ENCODE measurements at regions not wholly inside any gene's neighbourhood (a gene's known extent, or its start where the extent isn't known, plus 50 kb on each side); places are given as distances from the start of the nearest gene placed in this dataset.

DNA sequence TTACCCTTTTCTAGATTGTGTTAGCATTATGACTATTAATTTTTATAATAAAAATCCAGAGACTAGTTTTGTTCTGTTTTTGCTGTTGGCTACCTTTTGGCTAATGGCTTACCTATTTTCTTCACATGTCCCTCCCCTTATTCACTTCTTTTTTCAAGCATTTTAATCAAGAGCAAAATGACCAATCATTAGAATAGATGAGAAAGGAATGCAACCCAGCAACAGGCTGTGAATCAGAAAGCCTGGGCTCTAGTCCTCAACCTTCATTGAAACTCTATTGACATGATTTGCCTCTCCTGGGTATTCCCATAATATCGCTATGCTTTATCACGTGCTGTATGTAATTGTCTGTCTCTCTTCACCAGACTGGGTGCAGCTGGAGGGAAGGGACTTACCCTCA lies 370.1 kb downstream of the IRS1 start:
- POLR2A ChIA-PET = no interaction called here
- in situ Hi-C loops (cut with HindIII; ENCODE audit: low pct_unique_long_range_greater_than_20kb, low sequenced_read_pairs) = no loop called here

DNA sequence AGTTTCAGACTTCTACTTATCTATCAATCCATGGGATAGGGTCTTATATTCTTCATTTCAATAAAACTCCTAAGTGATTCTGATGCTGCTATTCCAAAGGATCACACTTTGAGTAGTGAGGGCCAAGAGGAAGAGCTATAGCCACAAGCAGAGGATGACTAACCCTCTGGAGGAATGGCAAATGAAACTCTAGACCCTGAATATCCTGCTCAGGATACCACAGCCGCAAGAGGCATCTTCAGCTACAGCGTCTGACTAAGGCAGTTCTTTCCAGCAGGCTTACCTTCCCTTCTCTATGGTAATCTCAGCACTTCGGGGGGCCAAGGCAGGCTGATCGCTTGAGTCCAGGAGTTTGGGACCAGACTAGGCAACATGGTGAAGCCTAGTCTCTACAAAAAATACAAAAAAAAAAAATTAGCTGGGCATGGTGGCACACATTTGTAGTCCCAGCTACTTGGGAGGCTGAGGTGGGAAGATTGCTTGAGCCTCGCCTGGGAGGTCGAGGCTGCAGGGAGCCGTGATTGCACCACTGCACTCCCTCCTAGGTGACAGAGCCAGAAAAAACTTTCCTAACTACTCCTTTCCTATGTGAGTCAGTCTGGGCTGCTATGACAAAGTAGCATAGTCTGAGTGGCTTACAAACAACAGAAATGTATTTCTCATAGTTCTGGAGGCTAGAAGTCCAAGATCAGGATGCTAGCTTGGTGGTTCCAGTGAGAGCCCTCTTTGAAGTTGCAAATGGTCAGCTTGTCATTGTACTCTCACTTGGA lies 371.9 kb downstream of the IRS1 start:
- Histone ChIP-seq H3K9me3 (ENCODE audit: control insufficient read depth, insufficient read depth, low read depth, low read length) (no peaks in the 10 kb centered on the region), H3K4me1 (ENCODE audit: control insufficient read depth, insufficient read depth, low read length) (peaks cover 16% of the 10 kb centered on the region; the same call in 1 of the 2 replicates), H3K27ac (ENCODE audit: low read length) (no peak overlapping the region), H3K4me3 (ENCODE audit: low read depth in 2 of 2, low read length in 2 of 2) (no peak overlapping the region), H3K27me3 (ENCODE audit: control insufficient read depth, insufficient read depth, low read length) (no peaks in the 10 kb centered on the region), H3K36me3 (ENCODE audit: control insufficient read depth, insufficient read depth, low read length) (no peaks in the 10 kb centered on the region)
- intact Hi-C loops (cut with micrococcal nuclease; ENCODE audit: unreplicated experiment) (no loop called here), in situ Hi-C loops (cut with HindIII; ENCODE audit: low pct_unique_long_range_greater_than_20kb, low sequenced_read_pairs) (no loop called here)
- POLR2A ChIA-PET = no interaction called here
- BruUV-seq (replicated peaks) = no TSS peak
- peak; percentile 62 for ATAC-seq
- no peak for DNase-seq (ENCODE audit: low read depth, low spot score)
- TF ChIP-seq, protein P1, sequence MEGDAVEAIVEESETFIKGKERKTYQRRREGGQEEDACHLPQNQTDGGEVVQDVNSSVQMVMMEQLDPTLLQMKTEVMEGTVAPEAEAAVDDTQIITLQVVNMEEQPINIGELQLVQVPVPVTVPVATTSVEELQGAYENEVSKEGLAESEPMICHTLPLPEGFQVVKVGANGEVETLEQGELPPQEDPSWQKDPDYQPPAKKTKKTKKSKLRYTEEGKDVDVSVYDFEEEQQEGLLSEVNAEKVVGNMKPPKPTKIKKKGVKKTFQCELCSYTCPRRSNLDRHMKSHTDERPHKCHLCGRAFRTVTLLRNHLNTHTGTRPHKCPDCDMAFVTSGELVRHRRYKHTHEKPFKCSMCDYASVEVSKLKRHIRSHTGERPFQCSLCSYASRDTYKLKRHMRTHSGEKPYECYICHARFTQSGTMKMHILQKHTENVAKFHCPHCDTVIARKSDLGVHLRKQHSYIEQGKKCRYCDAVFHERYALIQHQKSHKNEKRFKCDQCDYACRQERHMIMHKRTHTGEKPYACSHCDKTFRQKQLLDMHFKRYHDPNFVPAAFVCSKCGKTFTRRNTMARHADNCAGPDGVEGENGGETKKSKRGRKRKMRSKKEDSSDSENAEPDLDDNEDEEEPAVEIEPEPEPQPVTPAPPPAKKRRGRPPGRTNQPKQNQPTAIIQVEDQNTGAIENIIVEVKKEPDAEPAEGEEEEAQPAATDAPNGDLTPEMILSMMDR (IDR thresholded peaks at IDR 0.05) = no peak
- TF ChIP-seq SIN3A (IDR thresholded peaks at IDR 0.05; ENCODE audit: borderline replicate concordance, insufficient read depth, low read depth, low read length) (no peak), TCF7L2 (IDR thresholded peaks at IDR 0.05; ENCODE audit: low read depth, low read length) (no peak), POLR2AphosphoS5 (IDR thresholded peaks at IDR 0.05; ENCODE audit: low read depth, low read length) (no peak)
- TF ChIP-seq, protein P2, sequence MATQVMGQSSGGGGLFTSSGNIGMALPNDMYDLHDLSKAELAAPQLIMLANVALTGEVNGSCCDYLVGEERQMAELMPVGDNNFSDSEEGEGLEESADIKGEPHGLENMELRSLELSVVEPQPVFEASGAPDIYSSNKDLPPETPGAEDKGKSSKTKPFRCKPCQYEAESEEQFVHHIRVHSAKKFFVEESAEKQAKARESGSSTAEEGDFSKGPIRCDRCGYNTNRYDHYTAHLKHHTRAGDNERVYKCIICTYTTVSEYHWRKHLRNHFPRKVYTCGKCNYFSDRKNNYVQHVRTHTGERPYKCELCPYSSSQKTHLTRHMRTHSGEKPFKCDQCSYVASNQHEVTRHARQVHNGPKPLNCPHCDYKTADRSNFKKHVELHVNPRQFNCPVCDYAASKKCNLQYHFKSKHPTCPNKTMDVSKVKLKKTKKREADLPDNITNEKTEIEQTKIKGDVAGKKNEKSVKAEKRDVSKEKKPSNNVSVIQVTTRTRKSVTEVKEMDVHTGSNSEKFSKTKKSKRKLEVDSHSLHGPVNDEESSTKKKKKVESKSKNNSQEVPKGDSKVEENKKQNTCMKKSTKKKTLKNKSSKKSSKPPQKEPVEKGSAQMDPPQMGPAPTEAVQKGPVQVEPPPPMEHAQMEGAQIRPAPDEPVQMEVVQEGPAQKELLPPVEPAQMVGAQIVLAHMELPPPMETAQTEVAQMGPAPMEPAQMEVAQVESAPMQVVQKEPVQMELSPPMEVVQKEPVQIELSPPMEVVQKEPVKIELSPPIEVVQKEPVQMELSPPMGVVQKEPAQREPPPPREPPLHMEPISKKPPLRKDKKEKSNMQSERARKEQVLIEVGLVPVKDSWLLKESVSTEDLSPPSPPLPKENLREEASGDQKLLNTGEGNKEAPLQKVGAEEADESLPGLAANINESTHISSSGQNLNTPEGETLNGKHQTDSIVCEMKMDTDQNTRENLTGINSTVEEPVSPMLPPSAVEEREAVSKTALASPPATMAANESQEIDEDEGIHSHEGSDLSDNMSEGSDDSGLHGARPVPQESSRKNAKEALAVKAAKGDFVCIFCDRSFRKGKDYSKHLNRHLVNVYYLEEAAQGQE (IDR thresholded peaks at IDR 0.05; ENCODE audit: insufficient read depth in 1 of 2, low read depth in 2 of 2, low read length in 1 of 2) = no peak
- CTCF ChIA-PET = no interaction called here

More for the DNA sequence above, 370.1 kb downstream of the IRS1 start:
- no peak overlapping the region for H3K27ac ChIP-seq (ENCODE audit: low read length)
- no peak overlapping the region for H3K4me3 ChIP-seq (ENCODE audit: low read depth in 2 of 2, low read length in 2 of 2)
- no peaks in the 10 kb centered on the region for H3K27me3 ChIP-seq (ENCODE audit: control insufficient read depth, insufficient read depth, low read length)
- no TSS peak for BruUV-seq (replicated peaks)
- H3K9me3 ChIP-seq (ENCODE audit: control insufficient read depth, insufficient read depth, low read depth, low read length) = no peaks in the 10 kb centered on the region
- H3K36me3 ChIP-seq (ENCODE audit: control insufficient read depth, insufficient read depth, low read length) = no peaks in the 10 kb centered on the region
- no peak for DNase-seq (ENCODE audit: low read depth, low spot score)
- ATAC-seq = no peak
- intact Hi-C loops (cut with micrococcal nuclease; ENCODE audit: unreplicated experiment) = no loop called here
- TF ChIP-seq, protein P1 (IDR thresholded peaks at IDR 0.05) = no peak
- TF ChIP-seq POLR2AphosphoS5 (IDR thresholded peaks at IDR 0.05; ENCODE audit: low read depth, low read length) = no peak
- peaks cover 4% of the 10 kb centered on the region; the same call in 1 of the 2 replicates for H3K4me1 ChIP-seq (ENCODE audit: control insufficient read depth, insufficient read depth, low read length)
- CTCF ChIA-PET = no interaction called here

All from Panc1 (cell line).